ENCODE measurements at regions not wholly inside any gene's neighbourhood (a gene's known extent, or its start where the extent isn't known, plus 50 kb on each side); places are given as distances from the start of the nearest gene placed in this dataset.

DNA sequence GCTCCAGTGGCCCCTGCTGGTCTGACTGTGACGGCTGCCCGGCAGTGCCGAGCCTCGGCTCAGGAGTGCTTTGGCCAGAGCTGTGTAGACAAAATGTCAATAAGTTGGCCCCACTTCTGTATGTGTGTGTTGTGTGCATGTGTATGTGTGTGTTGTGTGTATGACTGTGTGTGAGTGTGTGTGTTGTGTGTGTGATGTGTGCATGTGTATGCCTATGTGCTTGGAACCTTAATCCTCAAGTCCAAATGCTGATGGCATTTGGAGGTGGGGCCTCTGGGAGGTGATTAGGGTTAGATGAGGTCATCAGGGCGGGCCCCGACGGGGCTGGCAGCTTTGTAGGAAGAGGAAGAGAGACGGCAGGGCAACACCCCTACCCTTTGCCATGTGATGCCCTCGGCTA, 269.0 kb downstream of the DCDC2C start:
- Histone ChIP-seq H3K9me3 (ENCODE audit: control insufficient read depth in 2 of 2, low read length in 2 of 2) (peaks cover 3 to 16% of the 10 kb centered on the region in 2 donors), H3K27me3 (ENCODE audit: control insufficient read depth in 2 of 2, insufficient read depth in 2 of 2, low read length in 2 of 2) (no peaks in the 10 kb centered on the region), H3K36me3 (ENCODE audit: control insufficient read depth in 2 of 2, insufficient read depth in 2 of 2, low read length in 2 of 2) (no peaks in the 10 kb centered on the region), H3K4me3 (ENCODE audit: low read length in 2 of 2) (no peak overlapping the region), H3K27ac (ENCODE audit: low read depth in 2 of 2, low read length in 2 of 2) (no peak overlapping the region), H3K9ac (ENCODE audit: low read depth in 1 of 2, low read length in 2 of 2) (no peak overlapping the region), H3K4me1 (ENCODE audit: control insufficient read depth in 2 of 2, insufficient read depth in 2 of 2, low read length in 2 of 2) (no peaks in the 10 kb centered on the region)

- peaks cover 6 to 20% of the 10 kb centered on the region in 2 donors for H3K9me3 ChIP-seq (ENCODE audit: control insufficient read depth in 2 of 2, low read length in 2 of 2)
Observed at GRCh38 chr2:3974765-3975164, 271.4 kb downstream of the DCDC2C start.

GRCh38 chr2:3981446-3981987, 278.1 kb downstream of the DCDC2C start:
- Histone ChIP-seq H3K9me3 (ENCODE audit: control insufficient read depth in 2 of 2, low read length in 2 of 2) (peaks cover 7 to 8% of the 10 kb centered on the region in 2 donors), H3K4me1 (ENCODE audit: control insufficient read depth in 2 of 2, insufficient read depth in 2 of 2, low read length in 2 of 2) (no peaks in the 10 kb centered on the region), H3K27ac (ENCODE audit: low read depth in 2 of 2, low read length in 2 of 2) (no peak overlapping the region), H3K27me3 (ENCODE audit: control insufficient read depth in 2 of 2, insufficient read depth in 2 of 2, low read length in 2 of 2) (no peaks in the 10 kb centered on the region), H3K4me3 (ENCODE audit: low read length in 2 of 2) (no peak overlapping the region), H3K36me3 (ENCODE audit: control insufficient read depth in 2 of 2, insufficient read depth in 2 of 2, low read length in 2 of 2) (no peaks in the 10 kb centered on the region), H3K9ac (ENCODE audit: low read depth in 1 of 2, low read length in 2 of 2) (no peak overlapping the region)

More at GRCh38 chr2:3974765-3975164, 271.4 kb downstream of the DCDC2C start:
- Histone ChIP-seq H3K27ac (ENCODE audit: low read depth in 2 of 2, low read length in 2 of 2) (no peak overlapping the region), H3K36me3 (ENCODE audit: control insufficient read depth in 2 of 2, insufficient read depth in 2 of 2, low read length in 2 of 2) (no peaks in the 10 kb centered on the region), H3K4me1 (ENCODE audit: control insufficient read depth in 2 of 2, insufficient read depth in 2 of 2, low read length in 2 of 2) (no peaks in the 10 kb centered on the region), H3K4me3 (ENCODE audit: low read length in 2 of 2) (no peak overlapping the region), H3K9ac (ENCODE audit: low read depth in 1 of 2, low read length in 2 of 2) (no peak overlapping the region), H3K27me3 (ENCODE audit: control insufficient read depth in 2 of 2, insufficient read depth in 2 of 2, low read length in 2 of 2) (no peaks in the 10 kb centered on the region)

- no peaks in the 10 kb centered on the region for H3K36me3 ChIP-seq (ENCODE audit: control insufficient read depth in 2 of 2, insufficient read depth in 2 of 2, low read length in 2 of 2)
- H3K27ac ChIP-seq (ENCODE audit: low read depth in 2 of 2, low read length in 2 of 2), result no peak overlapping the region
- no peak overlapping the region for H3K9ac ChIP-seq (ENCODE audit: low read depth in 1 of 2, low read length in 2 of 2)
- no peaks in the 10 kb centered on the region for H3K27me3 ChIP-seq (ENCODE audit: control insufficient read depth in 2 of 2, insufficient read depth in 2 of 2, low read length in 2 of 2)
- no peak overlapping the region for H3K4me3 ChIP-seq (ENCODE audit: low read length in 2 of 2)
- peaks cover 7 to 8% of the 10 kb centered on the region in 2 donors for H3K9me3 ChIP-seq (ENCODE audit: control insufficient read depth in 2 of 2, low read length in 2 of 2)
- no peaks in the 10 kb centered on the region for H3K4me1 ChIP-seq (ENCODE audit: control insufficient read depth in 2 of 2, insufficient read depth in 2 of 2, low read length in 2 of 2)
Observed at GRCh38 chr2:3982160-3982559, 278.8 kb downstream of the DCDC2C start.

- Histone ChIP-seq H3K9ac (ENCODE audit: low read depth in 1 of 2, low read length in 2 of 2) (no peak overlapping the region), H3K9me3 (ENCODE audit: control insufficient read depth in 2 of 2, low read length in 2 of 2) (no peaks in the 10 kb centered on the region)
Observed at GRCh38 chr2:3986063-3986462, 282.7 kb downstream of the DCDC2C start.

DNA sequence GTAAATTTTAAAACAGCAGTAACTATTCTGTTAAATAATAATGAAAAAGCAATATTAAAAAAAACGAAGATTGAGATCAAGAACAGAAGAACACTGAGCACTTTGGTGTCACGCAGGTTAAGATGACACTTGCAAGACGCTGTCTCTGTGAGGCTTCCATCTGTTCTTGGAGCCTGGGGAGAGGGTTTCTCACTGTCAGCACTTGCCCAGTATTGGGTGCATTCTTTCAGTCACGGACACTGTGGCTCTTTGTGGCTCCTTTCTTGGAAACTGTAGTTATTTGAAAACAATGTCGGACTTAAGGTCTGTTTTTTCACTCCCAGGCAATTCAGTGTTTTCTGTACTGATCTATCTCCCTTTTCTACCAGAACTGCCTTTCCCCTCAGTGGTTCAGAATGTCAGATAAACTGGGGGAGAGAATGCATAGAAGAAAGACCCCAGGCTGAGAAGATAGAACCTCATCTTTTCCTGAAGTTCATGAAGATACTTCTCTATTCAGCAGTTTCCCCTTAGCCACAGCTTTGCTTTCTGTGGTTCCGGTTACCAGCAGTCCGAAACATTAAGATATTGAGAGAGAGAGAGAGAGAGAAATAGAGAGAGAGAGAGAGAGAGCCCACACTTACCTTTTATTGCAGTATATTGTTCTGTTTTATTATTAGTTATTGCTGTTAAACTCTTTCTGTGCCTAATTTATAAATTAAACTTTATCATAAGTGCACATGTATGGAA, 283.3 kb downstream of the DCDC2C start:
- Histone ChIP-seq H3K27ac (ENCODE audit: low read depth in 2 of 2, low read length in 2 of 2) (no peak overlapping the region), H3K9me3 (ENCODE audit: control insufficient read depth in 2 of 2, low read length in 2 of 2) (no peaks in the 10 kb centered on the region), H3K4me3 (ENCODE audit: low read length in 2 of 2) (no peak overlapping the region), H3K27me3 (ENCODE audit: control insufficient read depth in 2 of 2, insufficient read depth in 2 of 2, low read length in 2 of 2) (no peaks in the 10 kb centered on the region), H3K36me3 (ENCODE audit: control insufficient read depth in 2 of 2, insufficient read depth in 2 of 2, low read length in 2 of 2) (no peaks in the 10 kb centered on the region), H3K9ac (ENCODE audit: low read depth in 1 of 2, low read length in 2 of 2) (no peak overlapping the region), H3K4me1 (ENCODE audit: control insufficient read depth in 2 of 2, insufficient read depth in 2 of 2, low read length in 2 of 2) (no peaks in the 10 kb centered on the region)

More at GRCh38 chr2:3986063-3986462, 282.7 kb downstream of the DCDC2C start:
- no peaks in the 10 kb centered on the region for H3K36me3 ChIP-seq (ENCODE audit: control insufficient read depth in 2 of 2, insufficient read depth in 2 of 2, low read length in 2 of 2)
- H3K4me1 ChIP-seq (ENCODE audit: control insufficient read depth in 2 of 2, insufficient read depth in 2 of 2, low read length in 2 of 2), result no peaks in the 10 kb centered on the region
- H3K27me3 ChIP-seq (ENCODE audit: control insufficient read depth in 2 of 2, insufficient read depth in 2 of 2, low read length in 2 of 2), result no peaks in the 10 kb centered on the region
- H3K4me3 ChIP-seq (ENCODE audit: low read length in 2 of 2), result no peak overlapping the region
- H3K27ac ChIP-seq (ENCODE audit: low read depth in 2 of 2, low read length in 2 of 2), result no peak overlapping the region

DNA sequence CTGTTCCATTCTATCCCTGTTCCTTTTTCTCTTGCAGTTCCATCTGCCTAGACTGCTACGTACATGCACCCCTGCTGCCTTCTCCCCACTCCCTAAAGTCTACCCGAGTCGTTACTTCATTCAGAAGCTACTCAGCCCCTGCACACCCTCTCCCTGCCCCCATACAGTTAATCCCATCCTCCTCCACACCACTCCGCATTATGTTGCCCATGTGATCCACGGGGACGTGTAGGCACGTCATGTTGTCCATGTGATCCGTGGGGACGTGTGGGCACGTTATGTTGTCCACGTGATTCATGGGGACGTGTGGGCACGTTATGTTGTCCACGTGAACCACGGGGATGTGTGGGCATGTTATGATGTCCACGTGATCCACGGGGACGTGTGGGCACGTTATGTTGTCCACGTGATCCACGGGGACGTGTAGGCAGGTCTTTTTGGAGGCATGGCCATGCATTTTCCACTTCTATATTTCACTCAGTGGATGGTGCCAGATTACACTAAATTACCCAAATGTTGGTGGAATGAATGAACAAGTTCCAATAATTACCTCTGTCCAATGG, 299.5 kb downstream of the DCDC2C start:
- Histone ChIP-seq H3K9ac (ENCODE audit: low read depth in 1 of 2, low read length in 2 of 2) (no peak overlapping the region), H3K4me1 (ENCODE audit: control insufficient read depth in 2 of 2, insufficient read depth in 2 of 2, low read length in 2 of 2) (no peaks in the 10 kb centered on the region), H3K9me3 (ENCODE audit: control insufficient read depth in 2 of 2, low read length in 2 of 2) (peaks cover 0 to 7% of the 10 kb centered on the region in 2 donors), H3K36me3 (ENCODE audit: control insufficient read depth in 2 of 2, insufficient read depth in 2 of 2, low read length in 2 of 2) (no peaks in the 10 kb centered on the region), H3K27me3 (ENCODE audit: control insufficient read depth in 2 of 2, insufficient read depth in 2 of 2, low read length in 2 of 2) (no peaks in the 10 kb centered on the region), H3K27ac (ENCODE audit: low read depth in 2 of 2, low read length in 2 of 2) (no peak overlapping the region), H3K4me3 (ENCODE audit: low read length in 2 of 2) (no peak overlapping the region)

- H3K9me3 ChIP-seq (ENCODE audit: control insufficient read depth in 2 of 2, low read length in 2 of 2), result peaks cover 3 to 5% of the 10 kb centered on the region in 2 donors
- no peaks in the 10 kb centered on the region for H3K4me1 ChIP-seq (ENCODE audit: control insufficient read depth in 2 of 2, insufficient read depth in 2 of 2, low read length in 2 of 2)
- no peaks in the 10 kb centered on the region for H3K27me3 ChIP-seq (ENCODE audit: control insufficient read depth in 2 of 2, insufficient read depth in 2 of 2, low read length in 2 of 2)
- H3K36me3 ChIP-seq (ENCODE audit: control insufficient read depth in 2 of 2, insufficient read depth in 2 of 2, low read length in 2 of 2), result no peaks in the 10 kb centered on the region
- H3K4me3 ChIP-seq (ENCODE audit: low read length in 2 of 2), result no peak overlapping the region
- H3K27ac ChIP-seq (ENCODE audit: low read depth in 2 of 2, low read length in 2 of 2), result no peak overlapping the region
- no peak overlapping the region for H3K9ac ChIP-seq (ENCODE audit: low read depth in 1 of 2, low read length in 2 of 2)
Observed at GRCh38 chr2:4012197-4012596, 308.8 kb downstream of the DCDC2C start.

DNA sequence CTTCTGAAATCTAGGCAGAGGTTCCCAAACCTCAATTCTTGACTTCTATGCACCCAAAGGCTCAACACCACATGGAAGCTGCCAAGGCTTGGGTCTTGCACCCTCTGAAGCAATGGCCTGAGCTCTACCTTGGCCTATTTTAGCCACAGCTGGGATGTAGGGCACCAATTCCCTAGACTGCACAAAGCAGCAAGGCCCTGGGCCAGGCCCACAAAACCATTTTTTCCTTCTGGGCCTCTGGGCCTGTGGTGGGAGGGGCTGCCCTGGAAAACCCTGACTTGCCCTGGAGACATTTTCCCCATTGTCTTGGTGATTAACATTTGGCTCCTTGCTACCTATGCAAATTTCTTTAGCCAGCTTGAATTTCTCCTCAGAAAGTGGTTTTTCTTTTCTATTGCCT, 315.2 kb downstream of the DCDC2C start:
- H3K27me3 ChIP-seq (ENCODE audit: control insufficient read depth in 2 of 2, insufficient read depth in 2 of 2, low read length in 2 of 2), result no peaks in the 10 kb centered on the region
- H3K36me3 ChIP-seq (ENCODE audit: control insufficient read depth in 2 of 2, insufficient read depth in 2 of 2, low read length in 2 of 2), result no peaks in the 10 kb centered on the region
- peaks cover under 1 to 3% of the 10 kb centered on the region in 2 donors for H3K9me3 ChIP-seq (ENCODE audit: control insufficient read depth in 2 of 2, low read length in 2 of 2)
- H3K9ac ChIP-seq (ENCODE audit: low read depth in 1 of 2, low read length in 2 of 2), result no peak overlapping the region
- H3K4me3 ChIP-seq (ENCODE audit: low read length in 2 of 2), result no peak overlapping the region
- no peak overlapping the region for H3K27ac ChIP-seq (ENCODE audit: low read depth in 2 of 2, low read length in 2 of 2)
- H3K4me1 ChIP-seq (ENCODE audit: control insufficient read depth in 2 of 2, insufficient read depth in 2 of 2, low read length in 2 of 2), result no peaks in the 10 kb centered on the region

DNA sequence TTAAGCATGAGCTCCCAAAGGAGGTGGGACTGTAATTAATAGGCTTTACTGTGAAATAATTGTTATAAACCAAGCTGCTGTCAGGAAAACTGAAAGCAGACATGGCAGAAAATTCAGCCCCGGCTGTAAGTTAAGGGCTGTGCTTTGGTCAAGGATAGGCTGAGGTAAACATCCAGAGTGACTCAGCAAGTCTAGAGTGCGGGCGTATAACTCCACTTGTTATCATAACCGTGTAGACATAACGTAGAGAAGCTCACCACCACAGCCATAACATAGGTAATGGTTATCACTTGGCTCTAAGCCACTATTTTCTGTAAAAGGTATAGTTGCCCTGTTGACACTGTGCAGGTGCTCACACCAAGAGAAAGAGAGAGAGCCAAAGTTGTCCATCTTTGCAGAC, 316.8 kb downstream of the DCDC2C start:
- Histone ChIP-seq H3K9me3 (ENCODE audit: control insufficient read depth in 2 of 2, low read length in 2 of 2) (peaks cover 0 to 3% of the 10 kb centered on the region in 2 donors), H3K4me3 (ENCODE audit: low read length in 2 of 2) (no peak overlapping the region), H3K9ac (ENCODE audit: low read depth in 1 of 2, low read length in 2 of 2) (no peak overlapping the region), H3K27ac (ENCODE audit: low read depth in 2 of 2, low read length in 2 of 2) (no peak overlapping the region), H3K4me1 (ENCODE audit: control insufficient read depth in 2 of 2, insufficient read depth in 2 of 2, low read length in 2 of 2) (no peaks in the 10 kb centered on the region), H3K36me3 (ENCODE audit: control insufficient read depth in 2 of 2, insufficient read depth in 2 of 2, low read length in 2 of 2) (no peaks in the 10 kb centered on the region), H3K27me3 (ENCODE audit: control insufficient read depth in 2 of 2, insufficient read depth in 2 of 2, low read length in 2 of 2) (no peaks in the 10 kb centered on the region)
